GM18867 (cell line): ENCODE measurements at regions not wholly inside any gene's neighbourhood (a gene's known extent, or its start where the extent isn't known, plus 50 kb on each side); places are given as distances from the start of the nearest gene placed in this dataset.
"Not testable (repeated sequence)": the region's sequence is repeated elsewhere in the genome, so short reads cannot be mapped to it uniquely, and the experiment has no call there.

Experiments
- ATAC-seq: cut with Tn5 transposase; IDR thresholded peaks from one replicate; pipeline ENCODE4 v1.9.1; 2021; ENCODE audit warnings: mild to moderate bottlenecking, moderate library complexity; ENCODE audit not compliant: unreplicated experiment

DNA sequence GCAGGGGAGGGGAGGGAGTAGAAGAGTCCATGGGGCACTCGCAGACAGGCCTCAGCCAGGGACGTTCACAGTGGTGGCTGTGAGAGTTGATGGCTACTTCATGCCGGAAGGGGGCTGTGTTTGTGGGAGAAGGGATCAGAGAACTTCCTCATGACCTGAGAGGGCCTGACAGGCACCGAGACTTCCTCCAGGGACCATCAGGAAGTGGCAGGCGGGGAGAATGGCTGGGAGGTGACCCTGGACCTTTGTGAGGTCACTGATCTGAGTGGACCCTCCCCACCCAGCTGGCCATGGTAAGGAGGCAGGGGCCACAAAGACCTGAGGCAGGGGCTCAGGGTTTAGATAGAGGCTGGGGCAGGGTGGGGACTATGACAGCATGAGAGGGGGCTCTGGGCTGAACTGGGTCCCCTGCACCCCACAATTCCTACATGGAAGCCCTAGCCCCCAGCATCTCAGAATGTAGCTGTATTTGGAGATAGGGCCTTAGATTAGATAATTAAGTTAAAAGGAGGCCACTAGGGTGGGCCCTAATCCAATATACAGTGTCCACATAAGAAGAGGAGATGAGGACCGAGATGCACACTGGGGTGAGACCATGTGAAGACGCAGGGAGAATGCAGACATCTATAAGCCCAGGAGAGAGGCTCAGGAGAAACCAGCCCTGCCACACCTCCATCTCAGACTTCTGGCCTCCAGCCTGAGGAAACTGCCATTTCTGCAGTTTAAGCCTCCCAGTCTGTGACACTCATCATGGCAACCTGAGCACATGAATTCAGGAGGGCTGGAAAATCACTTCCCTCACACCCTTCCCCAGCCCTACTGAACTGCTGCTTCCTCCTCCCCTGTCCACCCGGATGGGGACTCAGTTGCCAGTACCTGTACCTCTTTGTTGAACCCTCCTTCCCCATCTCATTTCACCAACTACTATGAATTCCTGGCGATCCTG lies 273.9 kb upstream of the ZNF32 start:
- no peak for ATAC-seq

DNA sequence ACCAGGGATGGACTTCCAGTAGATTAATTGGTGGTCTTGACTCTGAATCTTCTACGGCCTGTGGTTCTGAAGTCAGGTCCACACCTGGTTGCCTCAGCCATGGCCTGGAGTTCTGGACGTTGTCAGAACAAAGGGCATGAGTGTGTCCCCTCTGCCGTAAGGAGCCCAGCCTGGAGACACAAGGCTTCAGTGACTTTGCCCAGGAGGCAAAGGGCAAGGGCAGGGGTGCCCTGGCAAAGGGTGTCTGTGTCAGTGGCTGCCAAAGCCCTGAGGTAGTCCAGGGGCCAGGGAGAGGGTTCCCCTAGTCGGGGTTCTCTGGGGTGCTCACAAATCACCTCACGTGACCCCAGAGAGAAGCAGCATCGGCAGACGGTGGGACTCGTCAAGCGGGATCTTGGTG lies 273.2 kb upstream of the ZNF32 start:
- ATAC-seq = no peak

DNA sequence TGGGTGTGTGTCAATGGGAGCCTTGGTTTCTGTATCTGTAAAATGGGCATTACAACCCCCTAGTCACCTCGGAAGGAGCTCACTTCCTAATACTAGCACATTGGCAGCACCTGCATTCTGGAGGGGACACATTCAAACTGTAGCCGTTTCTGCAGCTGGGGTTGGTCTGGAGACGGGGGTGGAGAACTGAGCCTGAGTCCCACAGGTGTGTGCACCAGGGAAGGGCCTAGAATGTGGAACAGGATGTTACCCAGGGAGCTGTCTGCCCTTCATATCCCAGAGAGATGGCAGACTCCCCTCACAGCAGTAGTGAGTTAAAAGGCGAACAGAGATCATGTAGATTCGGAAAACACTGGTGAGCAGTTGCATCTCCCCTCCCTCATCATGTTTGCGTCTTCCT lies 272.8 kb upstream of the ZNF32 start:
- ATAC-seq = no peak

DNA sequence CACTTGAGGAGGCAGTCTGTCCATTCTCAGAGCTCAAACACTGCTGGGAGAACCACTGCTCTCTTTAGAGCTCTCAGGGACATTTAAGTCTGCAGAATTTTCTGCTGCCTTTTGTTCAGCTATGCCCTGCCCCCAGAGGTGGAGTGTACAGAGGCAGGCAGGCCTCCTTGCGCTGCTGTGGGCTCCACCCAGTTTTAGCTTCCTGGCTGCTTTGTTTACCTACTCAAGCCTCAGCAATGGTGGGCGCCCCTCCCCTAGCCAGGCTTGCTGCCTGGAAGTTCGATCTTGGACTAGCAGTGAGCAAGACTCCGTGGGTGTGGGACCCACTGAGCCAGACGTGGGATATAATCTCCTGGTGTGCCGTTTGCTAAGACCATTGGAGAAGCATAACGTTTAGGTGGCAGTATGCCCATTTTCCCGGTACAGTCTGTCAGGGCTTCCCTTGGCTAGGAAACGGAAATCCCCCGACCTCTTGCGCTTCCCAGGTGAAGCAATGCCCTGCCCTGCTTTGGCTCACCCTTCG lies 271.6 kb upstream of the ZNF32 start:
- ATAC-seq = not testable (repeated sequence)

DNA sequence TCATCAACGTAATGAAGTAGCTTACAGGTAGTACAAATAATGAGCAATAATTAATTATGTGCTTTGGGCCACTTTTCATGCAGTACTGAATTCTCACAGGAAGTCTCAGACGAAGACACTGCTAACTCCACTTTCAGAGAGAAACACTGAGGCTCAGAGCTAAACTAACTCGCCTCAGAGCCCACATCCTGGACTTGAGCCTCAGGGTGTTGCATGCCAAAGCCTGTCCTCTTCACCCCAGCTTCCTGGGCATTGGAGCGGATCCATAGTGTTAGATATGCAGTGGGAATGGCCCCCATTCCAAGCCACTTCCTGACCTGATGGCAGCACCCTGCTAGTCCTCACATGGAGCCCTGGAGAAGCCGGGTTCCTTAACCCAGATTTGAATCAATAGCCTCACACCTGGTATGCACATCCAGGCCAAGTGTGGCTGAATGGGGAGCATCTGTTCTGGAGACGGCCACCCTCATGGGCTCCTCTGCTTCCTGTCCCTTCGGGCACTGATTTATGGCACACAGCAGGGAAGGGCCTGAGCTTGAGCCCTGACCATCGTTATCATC lies 265.1 kb upstream of the ZNF32 start:
- ATAC-seq = peak; percentile 48

GRCh38 chr10:43912469-43912868 lies 263.8 kb upstream of the ZNF32 start:
- ATAC-seq = no peak

DNA sequence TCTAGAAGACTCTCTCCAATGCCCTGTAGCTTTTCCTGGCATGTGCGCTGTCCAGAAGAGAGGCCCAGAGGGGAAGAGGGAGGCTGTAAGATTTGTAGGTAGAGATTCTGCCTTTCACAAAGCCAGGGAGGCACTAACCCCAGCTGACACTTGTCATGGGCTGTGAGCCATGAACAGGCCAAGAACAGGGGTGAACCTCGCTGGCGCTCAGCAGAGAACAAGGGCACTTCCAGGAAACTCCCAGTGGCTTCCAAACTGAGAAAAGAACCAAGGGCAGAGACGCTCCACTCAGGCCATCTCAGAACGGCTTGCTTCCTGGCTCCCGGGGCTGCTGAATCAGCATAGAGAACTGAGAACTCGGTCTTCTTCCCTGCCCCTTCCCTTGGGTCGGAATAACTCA lies 257.8 kb upstream of the ZNF32 start:
- ATAC-seq = no peak

DNA sequence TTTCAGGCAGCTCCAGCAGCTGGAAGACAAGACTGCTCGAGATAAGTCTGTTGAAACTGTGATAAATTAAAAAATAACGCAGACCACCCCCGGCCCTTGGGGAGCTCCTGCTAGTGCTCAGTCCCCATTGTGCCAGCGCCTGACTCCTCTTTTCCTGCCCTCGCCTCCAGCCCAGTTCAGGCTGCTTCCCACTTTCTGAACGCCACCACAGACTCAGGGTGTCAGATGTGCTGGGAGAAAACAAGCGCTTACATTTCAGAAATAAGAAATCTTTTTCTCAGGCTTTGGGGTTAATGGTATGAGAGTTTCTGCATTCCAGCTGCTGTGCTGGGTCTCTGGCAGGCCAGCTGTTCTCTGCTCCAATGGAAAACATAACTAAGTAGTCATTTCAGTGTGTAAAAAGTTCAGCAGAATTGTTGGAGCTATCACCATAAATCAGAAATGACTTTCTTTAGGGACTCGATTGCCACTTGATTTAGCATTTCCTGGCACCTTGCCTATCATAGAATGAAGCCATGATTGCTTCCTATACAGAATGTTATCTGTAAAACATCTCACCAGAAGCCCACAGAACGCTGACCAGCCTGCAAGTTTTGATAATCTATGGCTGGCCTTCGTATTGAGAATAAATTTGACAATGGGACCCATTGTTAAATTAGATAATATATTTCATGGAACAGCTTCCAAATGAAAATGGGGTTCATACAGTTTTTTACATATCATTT lies 257.0 kb upstream of the ZNF32 start:
- ATAC-seq = no peak

- ATAC-seq = no peak
Observed at GRCh38 chr10:43904844-43905243, 256.2 kb upstream of the ZNF32 start.

DNA sequence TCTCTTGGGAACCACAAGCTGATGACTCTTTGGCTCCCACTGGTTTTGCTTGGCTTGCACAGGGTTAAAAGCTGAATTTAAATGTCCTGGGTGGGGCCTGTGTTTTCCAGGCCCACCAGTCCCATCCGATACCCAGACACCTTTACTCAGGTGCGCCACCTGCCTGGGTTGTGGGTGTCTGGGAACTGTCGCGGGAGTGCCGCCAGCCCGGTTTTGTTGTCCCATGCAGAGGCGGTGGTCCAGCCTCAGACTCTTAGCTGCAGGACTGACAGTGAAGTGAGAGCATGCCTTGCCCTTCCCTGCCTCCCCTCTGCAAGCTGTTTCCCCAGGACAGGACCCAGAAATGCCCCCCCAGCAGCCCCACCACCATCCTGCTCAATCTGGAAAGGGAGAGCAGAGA lies 255.6 kb upstream of the ZNF32 start:
- ATAC-seq = no peak

DNA sequence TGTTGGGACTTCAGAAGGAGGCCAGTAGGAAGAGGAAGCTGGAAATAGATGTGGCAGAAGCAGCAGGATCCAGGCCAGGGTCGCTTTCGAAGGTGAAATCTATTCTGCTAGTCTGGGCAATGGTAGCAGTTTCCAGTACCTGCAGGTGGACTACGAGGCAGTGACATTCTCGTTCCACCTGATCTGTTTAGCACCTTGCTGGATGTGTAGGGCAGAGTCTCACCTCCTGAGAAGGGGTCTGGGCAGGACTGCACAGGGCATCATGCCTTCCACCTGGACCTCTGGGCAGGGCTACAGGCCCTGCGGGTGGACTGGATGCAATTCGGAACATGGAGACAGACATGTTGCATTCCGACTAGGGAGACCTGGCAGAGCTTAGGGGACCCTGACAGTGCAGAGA lies 254.8 kb upstream of the ZNF32 start:
- no peak for ATAC-seq

DNA sequence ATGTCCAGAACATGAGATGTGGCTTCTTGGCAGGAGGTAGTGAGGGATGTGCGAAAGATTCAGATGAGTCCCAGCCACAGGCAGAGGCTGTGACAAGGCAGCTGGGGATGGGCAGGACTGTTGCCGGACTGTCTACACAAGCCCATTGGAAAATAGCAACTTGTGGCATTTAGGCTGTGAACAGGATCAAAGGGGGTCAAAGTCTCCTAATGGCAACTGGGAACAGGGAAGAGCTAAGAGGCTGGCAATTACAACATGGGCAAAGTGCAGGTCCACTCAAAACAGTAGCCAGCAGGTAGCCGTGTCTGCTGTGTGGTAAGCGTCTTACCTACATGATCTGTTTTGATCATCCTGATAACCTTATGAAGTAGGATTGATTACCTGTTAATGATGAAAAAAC lies 254.2 kb upstream of the ZNF32 start:
- ATAC-seq = no peak

- peak; percentile 64 for ATAC-seq
Observed at GRCh38 chr10:43901744-43902504, 253.2 kb upstream of the ZNF32 start.

- ATAC-seq = peak; percentile 31
Observed at GRCh38 chr10:43901302-43901701, 252.6 kb upstream of the ZNF32 start.

DNA sequence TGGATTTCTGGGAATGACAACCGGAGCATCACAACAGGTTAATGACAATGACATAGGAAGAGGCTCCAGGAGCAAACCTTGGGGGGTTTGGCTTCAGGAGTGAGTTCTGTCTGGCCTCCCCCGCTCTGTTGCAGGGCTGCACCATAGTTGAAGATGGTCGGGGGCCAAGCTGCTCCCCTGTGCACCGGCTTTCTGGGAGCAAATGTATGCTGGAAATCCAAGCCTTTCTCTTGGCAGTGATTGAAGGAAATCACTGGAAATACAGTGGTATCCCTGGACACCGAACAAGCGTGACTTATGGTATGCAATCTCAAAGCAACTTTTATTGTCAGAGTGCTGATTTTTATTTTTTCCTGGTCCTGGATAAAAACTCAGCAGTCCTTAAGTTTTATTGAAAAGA lies 251.9 kb upstream of the ZNF32 start:
- no peak for ATAC-seq

- no peak for ATAC-seq
Observed at GRCh38 chr10:43899224-43899959, 250.7 kb upstream of the ZNF32 start.

DNA sequence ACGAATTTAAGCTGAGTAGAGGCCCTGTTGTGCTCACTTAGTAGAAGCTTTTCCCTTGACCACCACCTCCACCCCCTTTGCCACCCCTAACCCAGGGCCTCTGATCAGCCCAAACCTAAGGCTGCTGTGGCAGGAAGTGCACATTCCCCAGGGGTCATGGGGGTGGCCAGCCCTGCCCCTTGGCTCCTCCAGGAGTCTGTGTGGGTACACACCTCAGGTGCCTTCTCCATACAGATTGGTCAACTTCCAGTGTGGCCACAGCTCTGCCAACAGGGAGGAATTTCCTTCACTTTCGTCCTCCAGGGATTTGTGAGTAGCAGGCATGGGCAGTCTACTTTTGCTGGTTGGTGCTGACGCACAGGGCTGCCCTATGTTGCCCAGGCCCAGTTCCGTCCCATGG lies 249.9 kb upstream of the ZNF32 start:
- ATAC-seq = no peak

DNA sequence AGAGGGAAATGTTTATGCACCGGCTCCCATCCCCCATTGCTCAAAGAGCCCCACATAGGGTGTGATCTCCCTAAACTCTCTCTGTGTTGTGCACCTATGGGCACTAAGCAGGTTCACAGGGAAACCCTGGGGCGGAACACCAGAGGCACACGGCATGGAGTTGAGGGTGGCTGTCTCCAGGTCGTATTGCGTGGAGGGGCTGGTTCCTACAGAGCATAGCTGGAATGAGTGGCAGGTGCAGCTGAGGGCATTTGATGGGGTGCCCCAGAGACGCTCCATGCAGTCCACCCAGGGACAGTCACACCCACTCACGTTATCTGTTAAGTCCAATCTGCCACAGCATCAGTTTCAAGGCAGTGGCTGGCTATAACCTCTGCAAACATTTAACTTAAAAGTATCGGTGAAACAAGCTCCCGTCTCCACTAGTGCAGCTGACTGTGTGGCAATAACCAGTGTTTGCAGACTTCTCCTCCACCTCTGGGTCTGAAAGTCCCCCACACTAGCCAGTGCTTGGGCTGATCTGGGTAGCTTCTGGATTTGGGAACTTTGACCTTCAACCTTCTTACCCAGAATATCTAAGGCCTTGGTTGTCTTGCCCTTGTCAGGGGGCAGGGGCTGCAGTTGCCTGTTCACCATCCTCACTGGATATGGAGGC lies 249.2 kb upstream of the ZNF32 start:
- ATAC-seq = no peak

- ATAC-seq = no peak
Observed at GRCh38 chr10:43892062-43892770, 243.5 kb upstream of the ZNF32 start.
